GM12874 (cell line): ENCODE measurements at regions not wholly inside any gene's neighbourhood (a gene's known extent, or its start where the extent isn't known, plus 50 kb on each side); places are given as distances from the start of the nearest gene placed in this dataset.

Experiments used
- TF ChIP-seq, protein P1 (sequence below): IDR thresholded peaks from 2 replicates; pipeline ENCODE4 v1.5.1; 2011; ENCODE audit warnings: low read depth, mild to moderate bottlenecking, control low read depth, low read length, moderate library complexity; ENCODE audit not compliant: insufficient read depth

GRCh38 chr15:58291848-58292247, 139.9 kb upstream of the LIPC start:
- TF ChIP-seq, protein P1, sequence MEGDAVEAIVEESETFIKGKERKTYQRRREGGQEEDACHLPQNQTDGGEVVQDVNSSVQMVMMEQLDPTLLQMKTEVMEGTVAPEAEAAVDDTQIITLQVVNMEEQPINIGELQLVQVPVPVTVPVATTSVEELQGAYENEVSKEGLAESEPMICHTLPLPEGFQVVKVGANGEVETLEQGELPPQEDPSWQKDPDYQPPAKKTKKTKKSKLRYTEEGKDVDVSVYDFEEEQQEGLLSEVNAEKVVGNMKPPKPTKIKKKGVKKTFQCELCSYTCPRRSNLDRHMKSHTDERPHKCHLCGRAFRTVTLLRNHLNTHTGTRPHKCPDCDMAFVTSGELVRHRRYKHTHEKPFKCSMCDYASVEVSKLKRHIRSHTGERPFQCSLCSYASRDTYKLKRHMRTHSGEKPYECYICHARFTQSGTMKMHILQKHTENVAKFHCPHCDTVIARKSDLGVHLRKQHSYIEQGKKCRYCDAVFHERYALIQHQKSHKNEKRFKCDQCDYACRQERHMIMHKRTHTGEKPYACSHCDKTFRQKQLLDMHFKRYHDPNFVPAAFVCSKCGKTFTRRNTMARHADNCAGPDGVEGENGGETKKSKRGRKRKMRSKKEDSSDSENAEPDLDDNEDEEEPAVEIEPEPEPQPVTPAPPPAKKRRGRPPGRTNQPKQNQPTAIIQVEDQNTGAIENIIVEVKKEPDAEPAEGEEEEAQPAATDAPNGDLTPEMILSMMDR = no peak

GRCh38 chr15:58292751-58293175, 139.0 kb upstream of the LIPC start:
- TF ChIP-seq, protein P1 = no peak

DNA sequence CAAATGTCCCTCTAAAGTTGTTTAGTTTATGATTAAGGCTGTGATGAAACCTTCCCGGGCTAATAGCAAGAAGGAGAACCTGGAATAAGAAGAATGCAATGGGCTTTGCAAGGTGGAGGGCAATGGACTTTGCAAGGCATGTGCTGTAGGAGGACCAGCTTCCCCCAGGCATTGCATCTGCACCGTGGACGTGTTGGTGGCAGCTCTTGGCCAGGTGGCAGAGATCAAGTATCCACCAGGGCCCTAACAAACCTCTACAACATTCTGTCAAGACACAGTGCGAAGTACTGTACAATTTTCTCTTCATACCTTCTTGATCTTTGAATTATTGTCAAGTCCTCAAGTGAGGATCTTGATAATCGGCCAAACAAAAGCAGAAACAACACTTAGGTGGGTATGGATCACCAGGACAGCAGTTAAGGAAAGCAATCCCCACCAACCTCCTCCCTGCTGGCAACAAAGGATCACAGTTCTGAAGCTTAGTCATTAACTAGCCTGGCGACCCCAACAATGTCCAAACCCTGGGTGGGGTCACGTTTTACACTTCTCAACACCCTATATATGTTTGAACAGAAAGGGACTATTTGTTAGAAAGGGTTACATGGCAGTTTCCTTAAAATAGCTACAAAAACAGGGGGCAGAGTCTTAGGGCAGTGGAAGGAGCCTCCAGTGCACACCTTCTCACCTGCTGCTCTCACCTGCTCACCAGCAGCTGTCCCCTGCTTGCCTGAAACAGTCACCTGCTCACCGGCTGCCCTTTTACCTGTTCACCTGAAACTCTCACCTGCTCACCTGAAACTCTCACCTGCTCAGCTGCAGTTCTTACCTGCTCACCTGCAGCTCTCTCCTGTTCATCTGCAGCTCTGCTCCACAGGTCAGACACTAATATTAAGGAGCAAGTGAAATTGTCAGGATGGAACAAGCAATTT, 137.9 kb upstream of the LIPC start:
- TF ChIP-seq, protein P1 = no peak

DNA sequence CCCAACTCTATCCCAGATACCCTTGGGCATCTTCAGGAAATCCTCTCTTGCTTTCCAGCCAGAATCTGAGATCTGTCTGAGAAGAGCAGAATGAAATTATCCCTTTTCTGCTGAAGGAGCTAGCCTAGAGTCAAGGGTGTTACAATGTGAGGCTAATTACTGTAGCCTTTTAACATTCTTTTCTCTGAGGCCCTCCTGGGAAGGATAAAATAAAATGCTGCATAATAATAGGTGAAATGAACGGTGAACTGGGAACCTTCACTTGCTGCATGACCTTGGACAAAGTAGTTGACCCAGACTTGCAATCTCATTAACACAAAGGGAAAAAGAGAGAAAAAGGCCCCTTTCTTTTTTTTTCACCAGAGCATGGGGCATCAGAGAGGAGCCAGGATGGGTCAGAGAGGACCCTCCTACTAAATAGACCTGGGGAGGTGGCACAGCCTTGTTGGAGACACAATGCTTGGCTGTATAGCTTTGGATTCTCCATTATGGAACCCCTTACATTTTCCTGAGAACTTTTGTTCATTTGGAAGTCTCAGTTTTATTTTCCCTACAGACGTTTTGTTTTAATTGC, 137.0 kb upstream of the LIPC start:
- TF ChIP-seq, protein P1 = no peak

DNA sequence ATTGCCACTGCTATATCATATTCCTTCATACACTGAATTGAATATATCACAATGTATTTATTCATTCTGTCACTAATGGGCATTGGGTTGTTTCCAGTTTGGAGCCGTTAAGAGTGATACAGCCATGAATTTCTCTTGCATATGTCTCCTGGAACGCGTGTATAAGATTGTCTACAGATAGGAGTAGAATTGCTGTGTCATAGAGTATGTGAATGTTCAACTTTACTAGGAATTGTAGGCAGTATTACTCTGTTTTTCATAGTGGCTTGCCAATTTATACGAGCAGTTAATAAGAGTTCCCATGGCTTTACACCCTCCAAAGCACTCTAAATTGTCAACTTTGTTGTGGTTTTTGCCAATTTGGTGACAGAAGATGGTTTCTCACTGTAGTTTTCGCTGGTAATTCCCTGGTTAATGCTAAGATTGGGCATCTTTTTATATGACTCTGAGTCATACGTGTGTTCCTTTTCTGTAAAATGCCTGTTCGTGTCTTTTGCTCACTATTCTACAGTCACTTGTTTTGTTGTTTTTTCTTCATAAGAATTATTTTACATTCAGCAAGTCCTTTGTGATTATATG, 136.1 kb upstream of the LIPC start:
- TF ChIP-seq, protein P1 = no peak

GRCh38 chr15:58296276-58296675, 135.5 kb upstream of the LIPC start:
- TF ChIP-seq, protein P1 = no peak

GRCh38 chr15:58297639-58298038, 134.2 kb upstream of the LIPC start:
- TF ChIP-seq, protein P1 = no peak
